ENCODE measurements at regions not wholly inside any gene's neighbourhood (a gene's known extent, or its start where the extent isn't known, plus 50 kb on each side); places are given as distances from the start of the nearest gene placed in this dataset.

DNA sequence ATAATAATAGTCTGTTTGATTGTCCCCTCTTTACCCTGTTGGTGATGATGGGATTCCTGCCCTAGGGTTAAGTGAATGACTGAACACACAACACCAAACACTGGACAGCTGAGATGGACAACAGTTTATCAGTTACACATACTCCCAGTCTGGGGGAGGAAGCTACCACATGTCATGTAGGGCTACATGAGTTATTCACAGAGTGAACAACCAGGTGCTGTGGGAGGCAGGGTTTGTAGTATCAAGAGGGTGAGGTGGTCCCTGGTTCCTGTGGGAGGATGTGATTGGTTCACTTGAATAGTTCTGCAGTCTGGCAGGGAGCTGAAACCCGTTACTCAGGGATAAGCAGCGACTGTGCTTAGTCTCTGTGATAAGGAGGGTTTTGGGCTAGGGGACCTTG is 88.8 kb upstream of the AP1S2 start:
- TF ChIP-seq, protein P1, sequence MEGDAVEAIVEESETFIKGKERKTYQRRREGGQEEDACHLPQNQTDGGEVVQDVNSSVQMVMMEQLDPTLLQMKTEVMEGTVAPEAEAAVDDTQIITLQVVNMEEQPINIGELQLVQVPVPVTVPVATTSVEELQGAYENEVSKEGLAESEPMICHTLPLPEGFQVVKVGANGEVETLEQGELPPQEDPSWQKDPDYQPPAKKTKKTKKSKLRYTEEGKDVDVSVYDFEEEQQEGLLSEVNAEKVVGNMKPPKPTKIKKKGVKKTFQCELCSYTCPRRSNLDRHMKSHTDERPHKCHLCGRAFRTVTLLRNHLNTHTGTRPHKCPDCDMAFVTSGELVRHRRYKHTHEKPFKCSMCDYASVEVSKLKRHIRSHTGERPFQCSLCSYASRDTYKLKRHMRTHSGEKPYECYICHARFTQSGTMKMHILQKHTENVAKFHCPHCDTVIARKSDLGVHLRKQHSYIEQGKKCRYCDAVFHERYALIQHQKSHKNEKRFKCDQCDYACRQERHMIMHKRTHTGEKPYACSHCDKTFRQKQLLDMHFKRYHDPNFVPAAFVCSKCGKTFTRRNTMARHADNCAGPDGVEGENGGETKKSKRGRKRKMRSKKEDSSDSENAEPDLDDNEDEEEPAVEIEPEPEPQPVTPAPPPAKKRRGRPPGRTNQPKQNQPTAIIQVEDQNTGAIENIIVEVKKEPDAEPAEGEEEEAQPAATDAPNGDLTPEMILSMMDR (conservative IDR thresholded peaks at IDR 0.05; ENCODE audit: low read depth, low read length), result no peak
- no peak for TF ChIP-seq MAZ (IDR thresholded peaks at IDR 0.05; ENCODE audit: borderline replicate concordance, low read depth, low read length)
- TF ChIP-seq MAFK (IDR thresholded peaks at IDR 0.05; ENCODE audit: low read depth, low read length), result no peak
- no peak for TF ChIP-seq POLR2A (IDR thresholded peaks at IDR 0.05; ENCODE audit: low read depth, low read length)
- TF ChIP-seq RAD21 (IDR thresholded peaks at IDR 0.05; ENCODE audit: low read length), result no peak
- no peak for TF ChIP-seq MXI1 (IDR thresholded peaks at IDR 0.05; ENCODE audit: borderline replicate concordance, low read depth, low read length)
- no peak for TF ChIP-seq RFX5 (IDR thresholded peaks at IDR 0.05; ENCODE audit: low read depth, low read length)
- TF ChIP-seq CEBPB (IDR thresholded peaks at IDR 0.05; ENCODE audit: low read depth, low read length), result no peak
- TF ChIP-seq SMC3 (IDR thresholded peaks at IDR 0.05; ENCODE audit: low read depth, low read length), result no peak
- no peak for TF ChIP-seq BHLHE40 (IDR thresholded peaks at IDR 0.05; ENCODE audit: low read depth, low read length)
- TF ChIP-seq NFE2L2 (IDR thresholded peaks at IDR 0.05; ENCODE audit: low read depth, low read length), result no peak
- TF ChIP-seq, protein P2, sequence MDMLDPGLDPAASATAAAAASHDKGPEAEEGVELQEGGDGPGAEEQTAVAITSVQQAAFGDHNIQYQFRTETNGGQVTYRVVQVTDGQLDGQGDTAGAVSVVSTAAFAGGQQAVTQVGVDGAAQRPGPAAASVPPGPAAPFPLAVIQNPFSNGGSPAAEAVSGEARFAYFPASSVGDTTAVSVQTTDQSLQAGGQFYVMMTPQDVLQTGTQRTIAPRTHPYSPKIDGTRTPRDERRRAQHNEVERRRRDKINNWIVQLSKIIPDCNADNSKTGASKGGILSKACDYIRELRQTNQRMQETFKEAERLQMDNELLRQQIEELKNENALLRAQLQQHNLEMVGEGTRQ (IDR thresholded peaks at IDR 0.05; ENCODE audit: low read depth, low read length), result no peak
- TF ChIP-seq CHD1 (IDR thresholded peaks at IDR 0.05; ENCODE audit: low read depth, low read length), result no peak
